Adrenal gland (tissue), 5 donors: ENCODE measurements at regions not wholly inside any gene's neighbourhood (a gene's known extent, or its start where the extent isn't known, plus 50 kb on each side); places are given as distances from the start of the nearest gene placed in this dataset.

Source experiments
- CTCF ChIP-seq, 6 experiments: fragments of 450-650 bp in 4 of 6; fragments of 200-600 bp in 2 of 6; sonication (generic) in 1 of 6; IDR thresholded peaks; 1 replicate in 5 of 6; 2 replicates in 1 of 6; pipeline versions ENCODE4 v1.5.1 to v1.8.0; 2016 to 2021; ENCODE audit warnings: antibody characterized with exemption in 6 of 6, mild to moderate bottlenecking in 2 of 6, moderate library complexity in 1 of 6
- POLR2A ChIP-seq, 2 donors: fragments of 450-650 bp; IDR thresholded peaks; one replicate each; pipeline ENCODE4 v1.6.1; 2017; ENCODE audit warnings: antibody characterized with exemption in 2 of 2, mild to moderate bottlenecking in 2 of 2, moderate library complexity in 1 of 2
- donor health status: DM: no; HTN: no; CAD: no.

GRCh38 chr5:21593261-21593660, 1259.9 kb downstream of the CDH12 start:
- TF ChIP-seq CTCF (IDR thresholded peaks at IDR 0.05) (no peak), POLR2A (IDR thresholded peaks at IDR 0.05) (no peak)
